Mesendoderm (in vitro differentiated cells): ENCODE measurements at regions not wholly inside any gene's neighbourhood (a gene's known extent, or its start where the extent isn't known, plus 50 kb on each side); places are given as distances from the start of the nearest gene placed in this dataset.

Experiments used
- DNase-seq: peaks from one replicate; pipeline ENCODE4 v3.0.0; 2013
- H2AK5ac ChIP-seq: 2 replicates; pipeline ENCODE4 v1.6.1; 2013; ENCODE audit warnings: low read length, inconsistent platforms
- H2BK120ac ChIP-seq: 2 replicates; pipeline ENCODE4 v1.6.1; 2013; ENCODE audit warnings: low read depth, mild to moderate bottlenecking, low read length, moderate library complexity, mixed read lengths
- H2BK15ac ChIP-seq: replicated peaks from 2 replicates; pipeline ENCODE4 v1.6.1; 2013; ENCODE audit warnings: low read depth, mild to moderate bottlenecking, moderate library complexity
- H2BK5ac ChIP-seq: 2 replicates; pipeline ENCODE4 v1.6.1; 2013; ENCODE audit warnings: low read length, inconsistent platforms
- H3K18ac ChIP-seq: 2 replicates; pipeline ENCODE4 v1.6.1; 2013; ENCODE audit warnings: mild to moderate bottlenecking, low read length, mixed read lengths
- H3K23ac ChIP-seq: one replicate; pipeline ENCODE4 v1.6.1; 2013; ENCODE audit warnings: low read length
- H3K27ac ChIP-seq: 2 replicates; pipeline ENCODE4 v1.5.1; 2013; ENCODE audit warnings: low read depth, mild to moderate bottlenecking, inconsistent platforms, low read length, moderate library complexity
- H3K27me3 ChIP-seq: 2 replicates; pipeline ENCODE4 v1.6.1; 2013; ENCODE audit warnings: low read length, control low read depth, mild to moderate bottlenecking, inconsistent platforms; ENCODE audit not compliant: insufficient read depth, poor library complexity
- H3K36me3 ChIP-seq: 2 replicates; pipeline ENCODE4 v1.6.1; 2013; ENCODE audit warnings: low read length, inconsistent platforms; ENCODE audit not compliant: control insufficient read depth, insufficient read depth
- H3K4ac ChIP-seq: one replicate; pipeline ENCODE4 v1.6.1; 2013; ENCODE audit warnings: low read depth, mild to moderate bottlenecking, low read length, moderate library complexity
- H3K4me1 ChIP-seq: 2 replicates; pipeline ENCODE4 v1.6.1; 2013; ENCODE audit warnings: low read depth, low read length, inconsistent platforms; ENCODE audit not compliant: control insufficient read depth
- H3K4me2 ChIP-seq: 2 replicates; pipeline ENCODE4 v1.6.1; 2013; ENCODE audit warnings: low read length
- H3K4me3 ChIP-seq: 2 replicates; pipeline ENCODE4 v1.5.1; 2013; ENCODE audit warnings: mild to moderate bottlenecking, low read length
- H3K56ac ChIP-seq: one replicate; pipeline ENCODE4 v1.6.1; 2013; ENCODE audit warnings: low read length
- H3K79me1 ChIP-seq: 2 replicates; pipeline ENCODE4 v1.6.1; 2013; ENCODE audit warnings: low read length, inconsistent platforms
- H3K79me2 ChIP-seq: 2 replicates; pipeline ENCODE4 v1.6.1; 2013; ENCODE audit warnings: mild to moderate bottlenecking, low read length; ENCODE audit not compliant: control insufficient read depth, insufficient read depth
- H3K9ac ChIP-seq: 2 replicates; pipeline ENCODE4 v1.6.1; 2013; ENCODE audit warnings: low read length, inconsistent platforms
- H4K5ac ChIP-seq: one replicate; pipeline ENCODE4 v1.6.1; 2013; ENCODE audit warnings: low read length
- H4K8ac ChIP-seq: one replicate; pipeline ENCODE4 v1.6.1; 2013; ENCODE audit warnings: low read depth, mild to moderate bottlenecking, control low read depth, low read length, moderate library complexity
- WGBS: extraction: QIAGEN DNeasy Blood & Tissue Kit; methylation state at CpG from one replicate; pipeline ENCODE4 v1.1.7; 2013; ENCODE audit warnings: low lambda C conversion rate, missing lambda C conversion rate; ENCODE audit not compliant: insufficient coverage; ENCODE audit errors: extremely low coverage; 5-methylcytosine and 5-hydroxymethylcytosine counted together

DNA sequence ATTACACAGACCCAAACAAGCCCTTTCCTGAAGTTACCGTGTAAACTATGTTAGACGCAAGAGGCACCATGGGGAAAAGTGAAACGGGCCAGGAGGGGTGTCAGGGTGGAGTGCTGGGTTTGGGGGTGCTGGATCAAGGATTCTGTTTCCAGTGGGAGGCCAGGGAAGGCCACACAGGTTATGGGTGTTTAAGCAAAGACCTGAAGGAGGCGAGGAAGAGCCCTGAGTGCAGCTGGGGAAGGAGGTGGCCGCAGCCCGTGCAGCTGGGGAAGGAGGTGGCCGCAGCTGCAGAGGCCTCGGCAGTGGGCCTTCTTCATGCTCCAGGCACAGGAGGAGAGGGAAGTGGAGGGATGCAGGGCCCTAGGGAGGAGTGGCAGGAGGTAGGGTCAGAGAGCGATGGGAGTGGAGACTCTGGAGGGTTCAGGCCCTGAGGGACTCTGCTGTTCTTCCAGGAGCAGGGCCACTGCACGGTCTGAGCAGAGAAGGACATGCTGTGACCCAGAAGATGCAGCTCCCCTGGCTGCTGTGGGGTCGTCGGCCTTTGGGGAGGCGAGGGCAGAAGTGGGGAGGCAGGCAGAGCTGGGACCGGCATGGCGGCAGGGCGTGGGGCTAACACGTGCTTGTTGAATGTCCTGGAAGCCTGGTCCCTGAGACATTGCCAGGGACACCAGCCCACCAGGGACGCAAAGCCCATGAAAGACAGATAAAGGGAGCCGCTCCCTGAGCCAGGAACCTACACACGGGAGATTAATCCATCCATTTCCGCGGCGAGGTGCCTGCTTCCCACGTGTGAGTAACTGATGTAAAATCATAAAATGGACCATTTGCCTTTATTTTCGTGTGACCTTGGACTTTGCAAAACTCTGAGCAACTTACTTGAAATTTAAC lies 1049.1 kb downstream of the BRD1 start:
- Histone ChIP-seq H3K9ac (no peak overlapping the region), H3K27ac (no peak overlapping the region), H2BK5ac (no peak overlapping the region), H2AK5ac (no peak overlapping the region), H3K4me2 (no peak overlapping the region), H2BK120ac (no peak overlapping the region), H3K27me3 (no peaks in the 10 kb centered on the region), H3K4ac (no peak overlapping the region), H3K23ac (no peak overlapping the region), H4K8ac (no peak overlapping the region), H3K36me3 (no peaks in the 10 kb centered on the region), H3K79me2 (no peaks in the 10 kb centered on the region), H2BK15ac (no peak overlapping the region), H3K4me1 (no peaks in the 10 kb centered on the region), H4K5ac (no peak overlapping the region), H3K56ac (no peak overlapping the region), H3K79me1 (no peaks in the 10 kb centered on the region), H3K4me3 (no peak overlapping the region), H3K18ac (no peak overlapping the region)
- no CpG with 5 or more reads among the region's 25 CpGs for WGBS
- DNase-seq = no peak

DNA sequence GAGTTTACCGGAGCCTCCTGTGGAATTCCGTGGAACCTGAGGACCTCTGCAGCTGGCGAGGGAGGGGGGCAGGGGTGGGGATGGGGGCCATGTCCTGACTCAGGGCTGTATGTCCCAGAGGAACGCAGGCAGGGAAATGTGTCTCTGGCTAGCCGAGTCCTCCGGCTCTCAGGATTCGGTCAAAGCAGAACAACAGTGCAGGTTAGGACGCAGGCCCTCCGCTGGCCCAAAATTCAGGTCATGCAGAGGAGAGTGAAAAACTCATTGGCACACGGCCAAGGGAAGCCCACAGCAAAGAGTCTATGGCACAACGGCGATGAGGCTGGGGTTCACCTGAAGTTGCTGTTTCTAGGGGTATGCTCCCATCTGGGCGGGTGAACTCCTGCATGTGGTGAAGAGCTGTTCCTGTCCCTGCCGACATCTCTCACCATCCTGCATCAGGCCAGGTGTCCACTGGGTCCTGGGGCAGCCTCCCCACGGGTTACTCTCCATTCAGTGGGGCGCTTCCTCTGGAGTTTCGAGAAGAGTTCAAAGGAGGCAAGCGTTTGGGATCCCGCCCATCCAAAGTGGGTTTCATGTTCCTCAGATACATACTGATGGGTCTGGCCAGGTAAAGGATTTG lies 1055.3 kb downstream of the BRD1 start:
- H3K23ac ChIP-seq = no peak overlapping the region
- H4K8ac ChIP-seq = no peak overlapping the region
- no peak for DNase-seq
- no peak overlapping the region for H3K9ac ChIP-seq
- H3K79me2 ChIP-seq = no peaks in the 10 kb centered on the region
- H2BK15ac ChIP-seq = no peak overlapping the region
- no peaks in the 10 kb centered on the region for H3K27me3 ChIP-seq
- no peak overlapping the region for H3K27ac ChIP-seq
- no peaks in the 10 kb centered on the region for H3K4me1 ChIP-seq
- no peak overlapping the region for H3K56ac ChIP-seq
- WGBS = no CpG with 5 or more reads among the region's 19 CpGs
- H3K4ac ChIP-seq = no peak overlapping the region
- H2AK5ac ChIP-seq = no peak overlapping the region
- H3K18ac ChIP-seq = no peak overlapping the region
- H3K36me3 ChIP-seq = no peaks in the 10 kb centered on the region
- no peak overlapping the region for H2BK120ac ChIP-seq
- H3K4me2 ChIP-seq = no peak overlapping the region
- no peak overlapping the region for H4K5ac ChIP-seq
- H3K4me3 ChIP-seq = no peak overlapping the region
- H3K79me1 ChIP-seq = no peaks in the 10 kb centered on the region
- no peak overlapping the region for H2BK5ac ChIP-seq

DNA sequence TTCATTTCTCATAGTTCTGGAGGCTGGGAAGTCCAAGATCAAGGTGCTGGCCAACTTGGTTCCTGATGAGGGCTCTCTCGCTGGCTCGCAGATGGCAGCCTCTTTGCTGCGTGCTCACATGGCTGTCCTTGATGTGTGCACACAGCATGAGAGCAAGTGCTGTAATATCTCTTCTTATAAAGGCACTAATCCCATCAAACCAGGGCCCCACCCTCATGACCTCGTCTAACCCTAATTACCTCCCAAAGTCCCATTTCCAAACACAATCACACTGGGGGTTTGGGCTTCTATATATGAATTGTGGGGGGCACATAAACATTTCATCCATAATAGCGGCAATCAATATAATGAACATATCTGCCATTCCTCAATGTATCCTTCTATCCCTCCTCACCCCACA lies 1062.1 kb downstream of the BRD1 start:
- Histone ChIP-seq H3K18ac (no peak overlapping the region), H3K79me1 (no peaks in the 10 kb centered on the region), H2BK5ac (no peak overlapping the region), H3K56ac (no peak overlapping the region), H3K4ac (no peak overlapping the region), H2AK5ac (no peak overlapping the region), H4K8ac (no peak overlapping the region), H3K4me1 (no peaks in the 10 kb centered on the region), H3K79me2 (no peaks in the 10 kb centered on the region), H3K36me3 (no peaks in the 10 kb centered on the region), H4K5ac (no peak overlapping the region), H3K4me2 (no peak overlapping the region), H3K27me3 (no peaks in the 10 kb centered on the region), H3K9ac (no peak overlapping the region), H3K4me3 (no peak overlapping the region), H3K23ac (no peak overlapping the region), H3K27ac (no peak overlapping the region), H2BK15ac (no peak overlapping the region), H2BK120ac (no peak overlapping the region)
- no CpG with 5 or more reads among the region's 5 CpGs for WGBS
- no peak for DNase-seq

DNA sequence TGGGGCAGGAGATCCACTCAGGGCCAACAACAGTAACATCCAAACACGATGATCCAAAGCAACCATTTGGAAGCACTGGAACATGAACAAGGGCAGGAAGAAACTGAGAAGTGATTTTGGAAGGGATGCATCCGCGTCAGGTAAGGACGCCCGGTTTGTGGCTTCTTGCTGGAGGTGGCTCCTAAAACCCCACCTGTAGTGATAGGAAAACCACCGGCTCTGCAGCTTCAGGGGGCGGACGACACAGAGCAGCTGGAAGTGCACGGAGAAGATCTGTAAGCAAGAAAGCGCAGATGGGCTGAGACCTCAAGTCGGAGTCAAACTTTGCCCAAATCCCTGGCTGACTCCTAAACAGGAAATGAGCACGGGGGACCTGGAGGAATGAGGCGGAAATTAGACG lies 1066.1 kb downstream of the BRD1 start:
- H3K27ac ChIP-seq = no peak overlapping the region
- no peak overlapping the region for H2BK15ac ChIP-seq
- no peak overlapping the region for H4K8ac ChIP-seq
- no peak overlapping the region for H2BK120ac ChIP-seq
- H3K4me1 ChIP-seq = no peaks in the 10 kb centered on the region
- no peaks in the 10 kb centered on the region for H3K79me2 ChIP-seq
- WGBS = no CpG with 5 or more reads among the region's 14 CpGs
- H3K4ac ChIP-seq = no peak overlapping the region
- H3K56ac ChIP-seq = no peak overlapping the region
- no peak overlapping the region for H3K9ac ChIP-seq
- H2AK5ac ChIP-seq = no peak overlapping the region
- H3K79me1 ChIP-seq = no peaks in the 10 kb centered on the region
- H3K23ac ChIP-seq = no peak overlapping the region
- no peak overlapping the region for H3K18ac ChIP-seq
- DNase-seq = no peak
- no peak overlapping the region for H2BK5ac ChIP-seq
- H3K4me2 ChIP-seq = no peak overlapping the region
- H3K27me3 ChIP-seq = no peaks in the 10 kb centered on the region
- H3K36me3 ChIP-seq = no peaks in the 10 kb centered on the region
- H4K5ac ChIP-seq = no peak overlapping the region
- H3K4me3 ChIP-seq = no peak overlapping the region

DNA sequence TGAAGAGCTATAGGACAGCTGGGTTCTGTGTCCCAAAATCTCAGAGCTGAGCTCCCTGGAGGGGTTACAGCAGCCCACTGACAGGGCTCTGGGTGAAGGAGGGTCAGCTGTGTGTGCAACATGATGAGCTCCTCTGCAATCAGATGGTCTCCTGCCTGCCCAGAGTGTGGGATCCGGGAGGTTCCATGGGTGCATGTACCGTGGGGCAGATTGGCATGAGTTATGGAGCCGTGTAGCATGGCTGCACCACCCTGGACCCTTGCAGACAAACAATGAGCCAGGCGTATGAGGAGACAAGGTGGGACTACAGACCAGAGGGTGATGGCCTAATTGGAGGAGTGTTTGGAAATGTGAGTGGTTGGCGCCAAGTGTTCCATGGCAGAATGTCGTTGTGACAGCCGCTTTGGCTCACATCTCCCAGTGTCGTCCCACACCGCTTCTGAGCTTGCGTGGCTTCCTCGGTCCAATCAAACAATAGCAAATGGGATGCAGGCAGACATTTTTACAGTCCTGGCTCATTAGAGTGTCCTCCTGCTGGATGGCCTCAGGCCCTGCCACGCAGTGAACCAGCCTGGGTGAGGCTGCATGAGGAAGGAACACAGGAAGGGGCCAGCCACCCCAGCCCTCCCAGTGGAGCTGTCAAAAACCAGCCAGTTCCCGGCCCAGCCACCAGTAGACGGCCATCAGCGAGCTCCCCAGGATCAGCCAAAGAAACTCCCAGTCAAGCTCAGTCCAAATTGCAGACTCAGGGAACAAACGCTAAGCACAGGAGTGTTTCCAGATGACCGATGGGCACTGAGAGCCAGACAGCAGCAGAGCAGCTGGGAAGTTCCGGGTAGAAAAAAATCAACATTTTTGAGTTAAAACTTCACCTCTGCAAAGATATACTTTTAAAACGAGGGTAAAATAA lies 1066.9 kb downstream of the BRD1 start:
- Histone ChIP-seq H3K4me1 (no peaks in the 10 kb centered on the region), H3K36me3 (no peaks in the 10 kb centered on the region), H4K8ac (no peak overlapping the region), H4K5ac (no peak overlapping the region), H2BK15ac (no peak overlapping the region), H2BK5ac (no peak overlapping the region), H2AK5ac (no peak overlapping the region), H3K27me3 (no peaks in the 10 kb centered on the region), H3K79me2 (no peaks in the 10 kb centered on the region), H3K18ac (no peak overlapping the region), H3K23ac (no peak overlapping the region), H3K4me2 (no peak overlapping the region), H3K79me1 (no peaks in the 10 kb centered on the region), H3K27ac (no peak overlapping the region), H3K4me3 (no peak overlapping the region), H2BK120ac (no peak overlapping the region), H3K9ac (no peak overlapping the region), H3K56ac (no peak overlapping the region), H3K4ac (no peak overlapping the region)
- no CpG with 5 or more reads among the region's 19 CpGs for WGBS
- no peak for DNase-seq
